ENCODE measurements at regions not wholly inside any gene's neighbourhood (a gene's known extent, or its start where the extent isn't known, plus 50 kb on each side); places are given as distances from the start of the nearest gene placed in this dataset.

DNA sequence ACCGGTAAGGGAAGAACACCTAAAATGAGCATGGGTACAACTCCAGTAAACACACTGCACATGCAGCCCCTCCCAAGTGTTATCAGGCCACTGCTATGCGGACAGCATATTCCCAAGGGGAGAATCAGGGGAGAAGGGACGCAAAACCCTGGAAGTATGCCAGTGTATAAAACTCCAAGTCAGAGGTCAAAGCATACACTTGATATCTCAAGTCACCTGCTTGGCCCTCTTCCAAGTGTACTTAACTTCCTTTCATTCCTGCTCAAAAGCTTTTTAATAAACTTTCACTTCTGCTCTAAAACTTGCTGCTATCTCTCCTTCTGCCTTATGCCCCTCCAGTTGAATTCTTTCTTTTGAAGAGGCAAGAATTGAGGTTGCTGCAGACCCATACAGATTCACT is 408.1 kb downstream of the HTR1A start:
- Histone ChIP-seq H3K36me3 (no peaks in the 10 kb centered on the region), H3K9me3 (no peaks in the 10 kb centered on the region), H3K4me3 (no peak overlapping the region), H3K4me1 (no peaks in the 10 kb centered on the region), H3K27ac (no peak overlapping the region), H3K27me3 (no peaks in the 10 kb centered on the region)
- ATAC-seq (no peak), DNase-seq (no peak)
- intact Hi-C loops (cut with DNase I; ENCODE audit: low total_unique reads): no loop called here
- in situ Hi-C loops (cut with MboI; ENCODE audit: low sequenced_read_pairs in 4 of 4): no loop called here
- TF ChIP-seq, protein P1, sequence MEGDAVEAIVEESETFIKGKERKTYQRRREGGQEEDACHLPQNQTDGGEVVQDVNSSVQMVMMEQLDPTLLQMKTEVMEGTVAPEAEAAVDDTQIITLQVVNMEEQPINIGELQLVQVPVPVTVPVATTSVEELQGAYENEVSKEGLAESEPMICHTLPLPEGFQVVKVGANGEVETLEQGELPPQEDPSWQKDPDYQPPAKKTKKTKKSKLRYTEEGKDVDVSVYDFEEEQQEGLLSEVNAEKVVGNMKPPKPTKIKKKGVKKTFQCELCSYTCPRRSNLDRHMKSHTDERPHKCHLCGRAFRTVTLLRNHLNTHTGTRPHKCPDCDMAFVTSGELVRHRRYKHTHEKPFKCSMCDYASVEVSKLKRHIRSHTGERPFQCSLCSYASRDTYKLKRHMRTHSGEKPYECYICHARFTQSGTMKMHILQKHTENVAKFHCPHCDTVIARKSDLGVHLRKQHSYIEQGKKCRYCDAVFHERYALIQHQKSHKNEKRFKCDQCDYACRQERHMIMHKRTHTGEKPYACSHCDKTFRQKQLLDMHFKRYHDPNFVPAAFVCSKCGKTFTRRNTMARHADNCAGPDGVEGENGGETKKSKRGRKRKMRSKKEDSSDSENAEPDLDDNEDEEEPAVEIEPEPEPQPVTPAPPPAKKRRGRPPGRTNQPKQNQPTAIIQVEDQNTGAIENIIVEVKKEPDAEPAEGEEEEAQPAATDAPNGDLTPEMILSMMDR (IDR thresholded peaks at IDR 0.05 in 4 of 5, conservative IDR thresholded peaks at IDR 0.05 in 1 of 5): no peak
- no peak for TF ChIP-seq POLR2A (IDR thresholded peaks at IDR 0.05)

DNA sequence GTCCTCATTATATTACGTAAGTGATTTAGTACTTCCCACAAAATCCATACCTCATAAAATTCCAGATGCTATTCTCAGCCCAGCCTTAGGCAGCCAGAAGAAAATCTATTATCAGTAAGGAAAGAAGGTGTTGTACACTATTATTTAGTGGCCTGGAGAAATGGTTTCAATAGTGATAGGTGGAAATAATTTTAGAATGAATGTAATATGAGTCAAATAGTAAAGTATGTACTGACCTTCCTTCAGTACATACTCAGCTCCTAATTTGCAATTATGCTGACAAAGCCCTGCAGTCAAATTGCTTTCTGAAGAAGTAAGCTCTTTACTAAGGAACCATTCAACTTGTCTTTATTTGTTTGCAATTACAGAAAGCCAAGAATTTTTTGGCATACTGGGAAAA is 409.2 kb downstream of the HTR1A start:
- no peaks in the 10 kb centered on the region for H3K4me1 ChIP-seq
- no peak for TF ChIP-seq POLR2A (IDR thresholded peaks at IDR 0.05)
- TF ChIP-seq, protein P1 (IDR thresholded peaks at IDR 0.05 in 4 of 5, conservative IDR thresholded peaks at IDR 0.05 in 1 of 5): no peak
- intact Hi-C loops (cut with DNase I; ENCODE audit: low total_unique reads): no loop called here

DNA sequence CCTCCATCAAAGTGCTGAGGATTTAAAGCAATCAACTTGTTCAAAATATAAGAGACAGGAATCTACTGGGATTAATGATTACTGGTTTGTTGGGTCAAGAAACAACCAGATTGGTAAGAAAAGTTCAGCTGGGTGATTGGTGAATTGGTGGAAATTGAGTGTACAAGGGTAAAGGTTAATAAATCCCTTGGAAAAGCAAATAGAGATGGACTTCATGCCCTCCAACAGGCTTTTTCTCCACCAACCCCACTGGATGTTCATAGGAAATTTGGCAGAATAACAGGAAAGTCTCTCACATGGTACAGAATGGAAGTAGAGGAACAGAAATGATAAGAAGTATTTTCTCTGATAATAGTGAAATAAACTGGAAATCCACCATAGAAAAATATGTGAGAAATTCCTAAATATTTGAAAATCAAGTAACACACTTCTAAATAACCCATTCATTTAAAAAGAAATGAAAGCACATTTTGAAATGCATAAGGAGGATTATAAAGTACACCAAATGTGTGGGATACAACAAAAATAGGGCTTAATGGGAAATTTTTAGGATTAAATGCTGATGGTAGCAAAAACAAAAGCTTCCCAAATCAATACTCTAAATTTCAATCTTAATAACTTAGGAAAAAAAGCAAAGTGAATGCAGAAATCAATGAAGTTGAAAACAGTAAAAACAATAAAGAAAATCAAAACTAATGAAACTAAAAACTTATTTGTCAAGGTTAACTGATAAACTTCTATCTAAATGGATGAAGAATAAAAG is 426.2 kb downstream of the HTR1A start:
- no peak for TF ChIP-seq POLR2A (IDR thresholded peaks at IDR 0.05)
- TF ChIP-seq, protein P1 (IDR thresholded peaks at IDR 0.05 in 4 of 5, conservative IDR thresholded peaks at IDR 0.05 in 1 of 5): no peak
- no peak for DNase-seq
- Histone ChIP-seq H3K27ac (no peak overlapping the region), H3K27me3 (no peaks in the 10 kb centered on the region), H3K9me3 (no peaks in the 10 kb centered on the region), H3K36me3 (no peaks in the 10 kb centered on the region), H3K4me1 (no peaks in the 10 kb centered on the region), H3K4me3 (no peak overlapping the region)
- no peak for ATAC-seq
- intact Hi-C loops (cut with DNase I; ENCODE audit: low total_unique reads): no loop called here
- in situ Hi-C loops (cut with MboI; ENCODE audit: low sequenced_read_pairs in 4 of 4): no loop called here

More for the DNA sequence above, 409.2 kb downstream of the HTR1A start:
- ATAC-seq (no peak), DNase-seq (no peak)
- Histone ChIP-seq H3K36me3 (no peaks in the 10 kb centered on the region), H3K4me3 (no peak overlapping the region), H3K9me3 (no peaks in the 10 kb centered on the region), H3K27ac (no peak overlapping the region), H3K27me3 (no peaks in the 10 kb centered on the region)
- in situ Hi-C loops (cut with MboI; ENCODE audit: low sequenced_read_pairs in 4 of 4): no loop called here

DNA sequence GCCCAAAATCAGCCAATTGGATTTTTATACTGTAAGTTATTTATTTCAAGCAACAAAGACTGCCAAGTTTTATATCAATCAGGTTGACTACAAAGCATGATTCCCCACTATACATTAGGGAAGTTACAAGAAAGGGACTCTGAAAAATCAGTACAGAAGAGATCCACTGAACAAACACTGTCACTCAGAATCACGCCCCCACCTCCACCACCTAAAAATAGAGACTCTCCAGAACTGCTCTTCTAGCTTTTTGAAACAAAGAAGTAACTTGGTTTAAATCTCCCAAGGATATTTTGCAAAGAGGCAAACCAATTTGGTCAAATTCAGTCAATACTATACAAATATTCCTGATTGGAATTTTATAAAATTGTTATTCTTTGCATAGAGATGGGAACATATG is 438.0 kb downstream of the HTR1A start:
- no peak for ATAC-seq
- TF ChIP-seq, protein P1 (IDR thresholded peaks at IDR 0.05 in 4 of 5, conservative IDR thresholded peaks at IDR 0.05 in 1 of 5): no peak
- TF ChIP-seq POLR2A (IDR thresholded peaks at IDR 0.05): no peak
- no peaks in the 10 kb centered on the region for H3K27me3 ChIP-seq
- no peak overlapping the region for H3K4me3 ChIP-seq
- H3K4me1 ChIP-seq: no peaks in the 10 kb centered on the region
- in situ Hi-C loops (cut with MboI; ENCODE audit: low sequenced_read_pairs in 4 of 4) (no loop called here), intact Hi-C loops (cut with DNase I; ENCODE audit: low total_unique reads) (no loop called here)
- DNase-seq: no peak
- no peaks in the 10 kb centered on the region for H3K36me3 ChIP-seq
- H3K9me3 ChIP-seq: no peaks in the 10 kb centered on the region
- H3K27ac ChIP-seq: no peak overlapping the region

DNA sequence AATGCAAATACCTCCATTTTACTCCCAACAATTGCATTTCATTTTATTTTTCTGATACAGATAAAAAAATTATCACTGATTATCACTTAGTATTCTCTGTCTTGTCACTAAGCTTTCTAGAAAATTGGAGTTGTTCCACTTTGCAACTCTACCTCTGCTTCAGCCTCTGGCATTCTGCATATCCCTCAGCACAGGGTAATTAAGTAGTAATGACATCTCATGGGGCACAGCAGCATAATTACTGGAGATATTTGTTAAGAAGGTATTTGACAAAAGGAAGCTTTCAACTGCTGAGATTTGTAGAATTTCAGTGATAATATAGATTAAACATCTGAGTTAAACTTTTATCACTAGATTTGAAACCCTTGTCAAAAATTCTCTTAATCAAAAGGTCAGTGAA is 446.2 kb downstream of the HTR1A start:
- in situ Hi-C loops (cut with MboI; ENCODE audit: low sequenced_read_pairs in 4 of 4) (no loop called here), intact Hi-C loops (cut with DNase I; ENCODE audit: low total_unique reads) (no loop called here)
- no peak overlapping the region for H3K27ac ChIP-seq
- H3K27me3 ChIP-seq: no peaks in the 10 kb centered on the region
- no peak for DNase-seq
- H3K4me1 ChIP-seq: no peaks in the 10 kb centered on the region
- no peak overlapping the region for H3K4me3 ChIP-seq
- H3K9me3 ChIP-seq: no peaks in the 10 kb centered on the region
- no peak for ATAC-seq
- H3K36me3 ChIP-seq: no peaks in the 10 kb centered on the region
- TF ChIP-seq, protein P1 (IDR thresholded peaks at IDR 0.05 in 4 of 5, conservative IDR thresholded peaks at IDR 0.05 in 1 of 5): no peak
- TF ChIP-seq POLR2A (IDR thresholded peaks at IDR 0.05): no peak
